ENCODE measurements at regions not wholly inside any gene's neighbourhood (a gene's known extent, or its start where the extent isn't known, plus 50 kb on each side); places are given as distances from the start of the nearest gene placed in this dataset.

- Histone ChIP-seq H3K9me3 (ENCODE audit: low read depth, low read length) (no peaks in the 10 kb centered on the region), H3K79me2 (ENCODE audit: insufficient read depth, low read length) (no peaks in the 10 kb centered on the region), H3K4me1 (ENCODE audit: insufficient read depth, low read length) (no peaks in the 10 kb centered on the region), H3K4me3 (ENCODE audit: insufficient read depth, low read length) (no peak overlapping the region), H3K27me3 (ENCODE audit: insufficient read depth, low read length) (no peaks in the 10 kb centered on the region), H3K4me2 (ENCODE audit: insufficient read depth, low read length) (no peak overlapping the region), H4K20me1 (ENCODE audit: insufficient read depth, low read length) (no peaks in the 10 kb centered on the region), H3K27ac (ENCODE audit: low read depth, low read length) (no peak overlapping the region), H3K36me3 (ENCODE audit: insufficient read depth, low read length) (no peaks in the 10 kb centered on the region), H2AFZ (ENCODE audit: low read length) (no peak overlapping the region)
- no peak for DNase-seq (ENCODE audit: insufficient read length, low spot score, missing footprints)
- TF ChIP-seq CTCF (IDR thresholded peaks at IDR 0.05; ENCODE audit: extremely low read depth, low read depth, low read length) = no peak
These were observed 224.0 kb upstream of the CDH13 start for GRCh38 chr16:82402665-82403218.

GRCh38 chr16:82400046-82400445 lies 226.7 kb upstream of the CDH13 start:
- Histone ChIP-seq H3K27ac (ENCODE audit: low read depth, low read length) (no peak overlapping the region), H2AFZ (ENCODE audit: low read length) (no peak overlapping the region), H3K9me3 (ENCODE audit: low read depth, low read length) (no peaks in the 10 kb centered on the region), H3K4me1 (ENCODE audit: insufficient read depth, low read length) (no peaks in the 10 kb centered on the region), H3K4me3 (ENCODE audit: insufficient read depth, low read length) (no peak overlapping the region), H3K79me2 (ENCODE audit: insufficient read depth, low read length) (no peaks in the 10 kb centered on the region), H4K20me1 (ENCODE audit: insufficient read depth, low read length) (no peaks in the 10 kb centered on the region), H3K36me3 (ENCODE audit: insufficient read depth, low read length) (no peaks in the 10 kb centered on the region), H3K4me2 (ENCODE audit: insufficient read depth, low read length) (no peak overlapping the region), H3K27me3 (ENCODE audit: insufficient read depth, low read length) (no peaks in the 10 kb centered on the region)
- DNase-seq (ENCODE audit: insufficient read length, low spot score, missing footprints) = no peak
- no peak for TF ChIP-seq CTCF (IDR thresholded peaks at IDR 0.05; ENCODE audit: extremely low read depth, low read depth, low read length)

DNA sequence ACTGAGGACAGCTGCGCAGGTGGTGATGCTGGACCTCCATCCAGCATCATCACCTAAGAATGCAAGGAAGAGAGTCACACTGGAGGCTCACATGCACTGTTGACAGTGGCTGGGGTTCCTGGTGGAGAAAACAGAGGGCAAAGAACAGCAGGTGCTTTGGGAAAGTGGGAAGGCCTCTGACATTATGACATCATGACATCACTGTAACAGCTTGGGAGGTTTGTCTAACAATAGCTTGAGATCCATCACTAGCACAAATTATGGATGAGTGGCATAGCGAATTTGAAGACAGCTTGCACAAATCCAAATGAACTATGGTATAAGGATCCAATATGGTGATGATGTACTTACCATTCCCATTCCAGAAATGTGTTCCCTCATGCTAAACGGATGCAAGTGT lies 226.5 kb upstream of the MPHOSPH6 start:
- no peak overlapping the region for H3K4me2 ChIP-seq (ENCODE audit: insufficient read depth, low read length)
- H3K79me2 ChIP-seq (ENCODE audit: insufficient read depth, low read length) = no peaks in the 10 kb centered on the region
- no peaks in the 10 kb centered on the region for H3K4me1 ChIP-seq (ENCODE audit: insufficient read depth, low read length)
- DNase-seq (ENCODE audit: insufficient read length, low spot score, missing footprints) = no peak
- H2AFZ ChIP-seq (ENCODE audit: low read length) = no peak overlapping the region
- H3K36me3 ChIP-seq (ENCODE audit: insufficient read depth, low read length) = no peaks in the 10 kb centered on the region
- no peak overlapping the region for H3K27ac ChIP-seq (ENCODE audit: low read depth, low read length)
- no peaks in the 10 kb centered on the region for H3K9me3 ChIP-seq (ENCODE audit: low read depth, low read length)
- no peaks in the 10 kb centered on the region for H4K20me1 ChIP-seq (ENCODE audit: insufficient read depth, low read length)
- H3K4me3 ChIP-seq (ENCODE audit: insufficient read depth, low read length) = no peak overlapping the region
- TF ChIP-seq CTCF (IDR thresholded peaks at IDR 0.05; ENCODE audit: extremely low read depth, low read depth, low read length) = no peak
- H3K27me3 ChIP-seq (ENCODE audit: insufficient read depth, low read length) = no peaks in the 10 kb centered on the region

DNA sequence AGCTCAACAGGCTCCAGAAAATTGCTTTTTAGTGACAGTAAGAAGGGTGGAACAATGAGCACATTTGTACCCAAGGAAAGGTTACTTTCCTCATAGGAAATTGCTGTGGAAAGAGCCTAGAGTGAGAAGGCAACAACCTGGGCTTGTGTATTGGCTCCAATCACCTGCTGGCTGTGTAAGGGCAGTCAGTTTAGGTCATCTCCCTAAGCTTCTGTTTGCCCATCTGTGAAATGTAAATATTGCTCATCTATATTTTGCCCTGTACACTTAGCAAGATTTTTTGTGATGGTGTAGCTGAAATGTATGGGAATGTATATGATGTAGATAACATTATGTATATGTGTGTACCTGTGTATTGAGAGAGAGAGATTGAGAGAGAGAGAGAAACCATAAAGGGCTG lies 225.2 kb upstream of the MPHOSPH6 start:
- no peaks in the 10 kb centered on the region for H3K4me1 ChIP-seq (ENCODE audit: insufficient read depth, low read length)
- no peaks in the 10 kb centered on the region for H3K27me3 ChIP-seq (ENCODE audit: insufficient read depth, low read length)
- no peaks in the 10 kb centered on the region for H3K79me2 ChIP-seq (ENCODE audit: insufficient read depth, low read length)
- H3K4me3 ChIP-seq (ENCODE audit: insufficient read depth, low read length) = no peak overlapping the region
- DNase-seq (ENCODE audit: insufficient read length, low spot score, missing footprints) = no peak
- H4K20me1 ChIP-seq (ENCODE audit: insufficient read depth, low read length) = no peaks in the 10 kb centered on the region
- H3K36me3 ChIP-seq (ENCODE audit: insufficient read depth, low read length) = no peaks in the 10 kb centered on the region
- H3K9me3 ChIP-seq (ENCODE audit: low read depth, low read length) = no peaks in the 10 kb centered on the region
- H3K27ac ChIP-seq (ENCODE audit: low read depth, low read length) = no peak overlapping the region
- no peak overlapping the region for H2AFZ ChIP-seq (ENCODE audit: low read length)
- TF ChIP-seq CTCF (IDR thresholded peaks at IDR 0.05; ENCODE audit: extremely low read depth, low read depth, low read length) = no peak
- no peak overlapping the region for H3K4me2 ChIP-seq (ENCODE audit: insufficient read depth, low read length)

Data from osteoblast (primary cell).